NCI-H226 (cell line): ENCODE measurements at regions not wholly inside any gene's neighbourhood (a gene's known extent, or its start where the extent isn't known, plus 50 kb on each side); places are given as distances from the start of the nearest gene placed in this dataset.
"Not testable (repeated sequence)": the region's sequence is repeated elsewhere in the genome, so short reads cannot be mapped to it uniquely, and the experiment has no call there.

ENCODE experiments used
- DNase-seq: peaks from one replicate; pipeline ENCODE4 v3.0.0-alpha.2; 2015

GRCh38 chr20:60172346-60172984 is 214.2 kb downstream of the CDH26 start:
- no peak for DNase-seq

- no peak for DNase-seq
Observed at GRCh38 chr20:60177080-60177479, 218.9 kb downstream of the CDH26 start.

- no peak for DNase-seq
Observed at GRCh38 chr20:60180986-60181385, 222.8 kb downstream of the CDH26 start.

- DNase-seq = no peak
Observed at GRCh38 chr20:60186412-60186811, 228.2 kb downstream of the CDH26 start.

- no peak for DNase-seq
Observed at GRCh38 chr20:60187683-60188082, 229.5 kb downstream of the CDH26 start.

- no peak for DNase-seq
Observed at GRCh38 chr20:60191014-60191413, 232.8 kb downstream of the CDH26 start.

GRCh38 chr20:60192326-60192725 is 234.1 kb downstream of the CDH26 start:
- DNase-seq = no peak

GRCh38 chr20:60199132-60199531 is 240.9 kb downstream of the CDH26 start:
- DNase-seq = not testable (repeated sequence)

- DNase-seq = no peak
Observed at GRCh38 chr20:60199866-60200265, 241.6 kb downstream of the CDH26 start.

GRCh38 chr20:60200305-60200918 is 242.2 kb downstream of the CDH26 start:
- no peak for DNase-seq

- DNase-seq = no peak
Observed at GRCh38 chr20:60201198-60201835, 243.1 kb downstream of the CDH26 start.

GRCh38 chr20:60202046-60202445 is 243.8 kb downstream of the CDH26 start:
- DNase-seq = no peak

GRCh38 chr20:60203451-60203850 is 245.2 kb downstream of the CDH26 start:
- DNase-seq = peak; percentile 64

GRCh38 chr20:60204601-60205000 is 246.4 kb downstream of the CDH26 start:
- no peak for DNase-seq

GRCh38 chr20:60206259-60206658 is 248.0 kb downstream of the CDH26 start:
- DNase-seq = no peak

GRCh38 chr20:60209048-60209447 is 250.8 kb downstream of the CDH26 start:
- DNase-seq = no peak

GRCh38 chr20:60210779-60211617 is 252.8 kb downstream of the CDH26 start:
- DNase-seq = peak; percentile 17

GRCh38 chr20:60211618-60212463 is 253.6 kb downstream of the CDH26 start:
- no peak for DNase-seq

GRCh38 chr20:60212695-60213094 is 254.5 kb downstream of the CDH26 start:
- no peak for DNase-seq

GRCh38 chr20:60213126-60213893 is 255.1 kb downstream of the CDH26 start:
- DNase-seq = no peak
